Gastroesophageal sphincter (tissue), 3 donors: ENCODE measurements at regions not wholly inside any gene's neighbourhood (a gene's known extent, or its start where the extent isn't known, plus 50 kb on each side); places are given as distances from the start of the nearest gene placed in this dataset.

Experiments used
- POLR2AphosphoS5 ChIP-seq: sonication (generic); formaldehyde crosslinking; IDR thresholded peaks from one replicate; pipeline ENCODE4 v1.6.1; 2017; ENCODE audit warnings: antibody characterized with exemption
- TF ChIP-seq, protein P1 (sequence below), 4 experiments: fragments of 200-600 bp in 2 of 4; fragments of 450-650 bp in 2 of 4; sonication (generic) in 1 of 4; IDR thresholded peaks; one replicate each; pipeline ENCODE4 v1.5.1; 2017 to 2019; ENCODE audit warnings: antibody characterized with exemption in 4 of 4, mild to moderate bottlenecking in 2 of 4, moderate library complexity in 2 of 4

DNA sequence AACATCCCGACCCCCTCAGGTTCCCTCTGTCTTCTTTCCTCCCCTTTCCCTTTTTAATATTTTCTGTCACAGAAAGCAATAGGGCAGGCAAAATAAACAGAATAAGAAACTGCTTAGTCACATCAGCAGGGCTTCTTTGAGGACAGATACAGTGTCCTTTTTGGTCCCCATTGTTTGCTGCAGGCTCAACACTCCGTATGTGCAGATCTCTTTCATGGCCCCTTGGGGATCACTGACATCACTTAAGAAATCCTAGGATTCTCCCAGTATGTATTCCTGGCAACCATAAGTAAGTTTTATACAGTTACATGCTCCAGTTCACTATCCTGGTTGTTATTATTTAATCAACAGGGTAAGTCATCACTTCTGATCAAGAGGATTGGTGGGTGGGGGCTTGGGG lies 448.0 kb downstream of the NKX6-1 start:
- TF ChIP-seq, protein P1, sequence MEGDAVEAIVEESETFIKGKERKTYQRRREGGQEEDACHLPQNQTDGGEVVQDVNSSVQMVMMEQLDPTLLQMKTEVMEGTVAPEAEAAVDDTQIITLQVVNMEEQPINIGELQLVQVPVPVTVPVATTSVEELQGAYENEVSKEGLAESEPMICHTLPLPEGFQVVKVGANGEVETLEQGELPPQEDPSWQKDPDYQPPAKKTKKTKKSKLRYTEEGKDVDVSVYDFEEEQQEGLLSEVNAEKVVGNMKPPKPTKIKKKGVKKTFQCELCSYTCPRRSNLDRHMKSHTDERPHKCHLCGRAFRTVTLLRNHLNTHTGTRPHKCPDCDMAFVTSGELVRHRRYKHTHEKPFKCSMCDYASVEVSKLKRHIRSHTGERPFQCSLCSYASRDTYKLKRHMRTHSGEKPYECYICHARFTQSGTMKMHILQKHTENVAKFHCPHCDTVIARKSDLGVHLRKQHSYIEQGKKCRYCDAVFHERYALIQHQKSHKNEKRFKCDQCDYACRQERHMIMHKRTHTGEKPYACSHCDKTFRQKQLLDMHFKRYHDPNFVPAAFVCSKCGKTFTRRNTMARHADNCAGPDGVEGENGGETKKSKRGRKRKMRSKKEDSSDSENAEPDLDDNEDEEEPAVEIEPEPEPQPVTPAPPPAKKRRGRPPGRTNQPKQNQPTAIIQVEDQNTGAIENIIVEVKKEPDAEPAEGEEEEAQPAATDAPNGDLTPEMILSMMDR (IDR thresholded peaks at IDR 0.05), result no peak
- TF ChIP-seq POLR2AphosphoS5, result no peak
